AG09309 (cell line): ENCODE measurements at regions not wholly inside any gene's neighbourhood (a gene's known extent, or its start where the extent isn't known, plus 50 kb on each side); places are given as distances from the start of the nearest gene placed in this dataset.
A peak's percentile ranks its signal among the peaks of the same experiment; 100 is the strongest.

Experiments used
- DNase-seq: peaks from one replicate; pipeline ENCODE4 v3.0.0-alpha.2; 2010; ENCODE audit warnings: low read depth
- H3K4me3 ChIP-seq: 2 replicates; pipeline ENCODE4 v1.5.1; 2011; ENCODE audit warnings: mild to moderate bottlenecking, low read depth, low read length, moderate library complexity; ENCODE audit not compliant: control insufficient read depth
- TF ChIP-seq, protein P1 (sequence below): IDR thresholded peaks from 2 replicates; pipeline ENCODE4 v1.5.1; 2011; ENCODE audit warnings: mild to moderate bottlenecking, low read depth, low read length, inconsistent platforms; ENCODE audit not compliant: insufficient read depth, control insufficient read depth; ENCODE audit errors: missing control alignments

DNA sequence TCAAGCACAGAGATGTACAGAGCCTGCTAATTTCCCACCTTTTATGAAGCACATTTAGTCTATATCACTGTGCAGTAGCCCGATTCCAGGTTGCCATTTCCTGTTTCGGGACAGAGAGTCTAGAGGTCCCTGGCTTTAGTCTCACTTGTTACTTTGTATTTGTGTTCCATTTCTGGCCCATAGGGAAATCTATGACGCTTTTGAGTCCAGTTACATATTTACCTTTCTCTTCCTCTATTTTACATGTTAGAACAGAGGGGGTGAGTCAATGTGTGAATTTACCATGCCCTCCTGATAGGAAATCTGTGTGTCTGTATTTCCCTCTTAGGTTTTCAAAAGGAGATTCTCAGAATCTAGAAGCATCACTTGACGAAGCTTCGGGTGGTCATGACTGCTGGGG is 227.1 kb upstream of the ZFHX3 start:
- no peak for DNase-seq
- no peak overlapping the region for H3K4me3 ChIP-seq
- TF ChIP-seq, protein P1, sequence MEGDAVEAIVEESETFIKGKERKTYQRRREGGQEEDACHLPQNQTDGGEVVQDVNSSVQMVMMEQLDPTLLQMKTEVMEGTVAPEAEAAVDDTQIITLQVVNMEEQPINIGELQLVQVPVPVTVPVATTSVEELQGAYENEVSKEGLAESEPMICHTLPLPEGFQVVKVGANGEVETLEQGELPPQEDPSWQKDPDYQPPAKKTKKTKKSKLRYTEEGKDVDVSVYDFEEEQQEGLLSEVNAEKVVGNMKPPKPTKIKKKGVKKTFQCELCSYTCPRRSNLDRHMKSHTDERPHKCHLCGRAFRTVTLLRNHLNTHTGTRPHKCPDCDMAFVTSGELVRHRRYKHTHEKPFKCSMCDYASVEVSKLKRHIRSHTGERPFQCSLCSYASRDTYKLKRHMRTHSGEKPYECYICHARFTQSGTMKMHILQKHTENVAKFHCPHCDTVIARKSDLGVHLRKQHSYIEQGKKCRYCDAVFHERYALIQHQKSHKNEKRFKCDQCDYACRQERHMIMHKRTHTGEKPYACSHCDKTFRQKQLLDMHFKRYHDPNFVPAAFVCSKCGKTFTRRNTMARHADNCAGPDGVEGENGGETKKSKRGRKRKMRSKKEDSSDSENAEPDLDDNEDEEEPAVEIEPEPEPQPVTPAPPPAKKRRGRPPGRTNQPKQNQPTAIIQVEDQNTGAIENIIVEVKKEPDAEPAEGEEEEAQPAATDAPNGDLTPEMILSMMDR = no peak

DNA sequence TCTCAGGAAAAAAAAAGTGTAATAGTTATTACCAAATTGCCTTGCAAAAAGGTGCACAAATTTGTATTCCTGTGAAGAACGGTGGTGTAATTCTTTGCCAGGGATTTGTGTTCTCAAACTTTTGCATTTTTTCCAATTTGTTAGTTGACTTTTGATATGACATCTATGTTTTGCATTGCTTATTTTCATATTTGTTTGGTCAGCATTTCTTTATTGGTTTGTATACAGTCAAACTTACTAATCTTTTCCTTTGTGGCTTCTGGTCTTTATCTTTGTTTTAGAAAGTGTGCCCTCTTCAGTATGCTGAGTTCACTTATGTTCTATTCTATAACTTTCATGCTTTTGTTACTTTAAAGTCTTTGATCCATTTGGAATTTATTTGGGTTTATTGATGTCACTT is 226.2 kb upstream of the ZFHX3 start:
- DNase-seq = no peak
- H3K4me3 ChIP-seq = no peak overlapping the region
- TF ChIP-seq, protein P1 = no peak

DNA sequence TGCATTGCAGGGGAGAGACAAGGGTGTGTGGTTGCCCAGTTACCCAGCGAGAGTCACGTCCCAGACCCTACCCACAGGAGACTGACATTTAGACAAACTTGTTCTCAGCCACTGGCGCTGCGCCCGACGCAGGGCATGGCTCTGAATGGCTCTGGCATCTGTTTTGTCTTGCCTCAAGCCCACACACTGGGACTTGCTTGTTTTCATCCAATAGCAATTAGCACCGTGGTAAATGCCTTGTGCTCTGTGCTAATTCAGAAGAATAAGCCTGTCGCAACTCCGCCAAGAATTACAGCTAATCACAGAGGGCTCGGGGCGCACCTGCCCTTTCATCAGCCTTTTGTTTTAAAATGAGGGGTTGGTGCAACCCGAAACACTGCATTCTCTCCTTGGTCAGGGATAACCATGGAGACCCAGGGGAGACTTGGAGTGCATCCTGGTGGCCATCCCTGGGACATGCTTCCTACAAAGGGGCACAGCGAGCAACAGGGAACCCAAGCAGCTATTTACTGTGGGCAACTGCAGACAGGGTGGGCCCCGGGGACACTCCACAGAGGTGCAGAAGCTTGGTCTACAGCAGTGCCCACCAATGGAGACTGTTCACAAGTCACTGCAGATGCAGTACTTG is 220.6 kb upstream of the ZFHX3 start:
- no peak for DNase-seq
- TF ChIP-seq, protein P1 = peak; percentile 51
- H3K4me3 ChIP-seq = no peak overlapping the region

DNA sequence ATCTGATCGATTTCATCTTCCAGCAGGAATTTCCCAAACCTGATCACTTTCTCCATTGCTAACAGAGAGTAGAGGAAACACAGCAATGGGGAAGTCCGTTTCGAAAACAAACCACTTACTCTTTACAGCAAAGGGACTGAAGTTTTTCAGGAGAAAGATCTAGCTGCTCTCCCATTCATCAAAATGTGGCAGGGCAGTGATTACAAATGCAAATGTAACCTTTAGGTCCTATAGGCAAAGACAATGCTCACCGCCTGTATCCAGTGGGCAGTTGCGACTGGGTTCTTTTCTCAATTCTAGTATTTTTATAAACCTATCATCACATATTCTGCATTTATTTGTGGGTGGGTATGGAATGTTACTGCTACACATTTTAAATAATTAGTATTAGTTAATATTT is 218.0 kb upstream of the ZFHX3 start:
- TF ChIP-seq, protein P1 = no peak
- no peak overlapping the region for H3K4me3 ChIP-seq
- DNase-seq = no peak

DNA sequence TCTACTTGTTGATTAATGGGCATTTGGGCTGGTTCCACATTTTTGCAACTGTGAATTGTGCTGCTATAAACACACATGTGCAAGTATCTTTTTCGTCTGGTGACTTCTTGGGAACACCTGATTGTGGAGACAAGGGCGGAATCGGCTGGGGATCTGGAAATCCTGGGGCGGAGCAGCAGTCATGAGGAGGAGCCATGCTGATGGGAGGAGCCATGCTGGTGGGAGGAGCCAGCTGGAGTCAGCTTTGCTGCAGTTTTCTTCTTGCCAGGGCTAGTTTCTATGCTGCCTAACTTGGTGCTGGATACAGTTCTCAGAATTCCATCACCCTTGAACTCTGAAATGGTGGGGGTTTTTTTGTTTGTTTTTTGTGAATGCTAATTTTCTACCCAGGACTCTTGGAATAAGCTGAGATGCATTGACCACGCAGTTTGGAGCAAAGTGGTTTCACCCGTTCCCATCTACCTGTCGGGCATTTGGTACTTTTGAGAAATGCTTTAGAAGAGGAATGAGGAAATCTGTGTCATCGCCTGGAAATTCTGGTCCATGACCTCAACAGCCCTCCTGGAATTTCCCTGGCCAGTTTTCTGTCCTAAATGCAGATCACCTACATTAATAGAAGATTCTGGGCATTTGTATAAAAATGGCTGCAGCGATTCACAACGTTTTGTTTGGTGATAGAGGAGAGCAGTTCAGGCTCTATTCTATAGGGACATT is 217.4 kb upstream of the ZFHX3 start:
- no peak overlapping the region for H3K4me3 ChIP-seq
- no peak for DNase-seq
- TF ChIP-seq, protein P1 = no peak

DNA sequence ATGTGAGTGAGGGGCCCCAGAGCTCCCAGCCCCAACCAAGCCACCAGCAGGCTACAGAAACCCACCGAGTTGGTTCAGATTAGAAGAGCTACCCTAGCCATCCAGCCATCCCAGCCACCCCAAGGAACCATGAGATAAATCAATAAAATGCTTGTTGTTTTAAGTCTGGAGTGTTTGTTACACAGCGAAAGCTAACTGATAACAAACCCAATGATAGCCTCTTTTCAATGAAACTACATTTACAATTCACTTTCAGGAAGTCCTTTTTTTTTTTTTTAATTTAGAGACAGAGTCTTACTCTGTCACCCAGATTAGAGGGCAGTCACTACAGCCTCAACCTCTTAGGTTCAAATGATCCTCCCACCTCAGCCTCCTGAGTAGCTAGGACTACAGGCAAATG is 215.0 kb upstream of the ZFHX3 start:
- H3K4me3 ChIP-seq = no peak overlapping the region
- DNase-seq = no peak
- TF ChIP-seq, protein P1 = no peak
